ENCODE measurements at regions not wholly inside any gene's neighbourhood (a gene's known extent, or its start where the extent isn't known, plus 50 kb on each side); places are given as distances from the start of the nearest gene placed in this dataset.

- Histone ChIP-seq H2AFZ (ENCODE audit: low read length) (no peak overlapping the region), H3K79me2 (ENCODE audit: low read length) (no peaks in the 10 kb centered on the region), H4K20me1 (ENCODE audit: insufficient read depth, low read depth, low read length) (no peaks in the 10 kb centered on the region), H3K4me2 (ENCODE audit: low read depth, low read length, poor library complexity, severe bottlenecking) (no peak overlapping the region), H3K4me1 (ENCODE audit: low read length) (no peaks in the 10 kb centered on the region), H3K9me3 (ENCODE audit: low read length) (peaks cover 73% of the 10 kb centered on the region), H3K9me2 (replicated peaks; ENCODE audit: insufficient read depth, low read length) (no peaks in the 10 kb centered on the region), H3K4me3 (ENCODE audit: low read length) (no peak overlapping the region), H3K9ac (ENCODE audit: low read length) (no peak overlapping the region), H3K36me3 (ENCODE audit: insufficient read depth, low read length) (no peaks in the 10 kb centered on the region), H3K27me3 (ENCODE audit: low read length) (no peaks in the 10 kb centered on the region), H3K27ac (ENCODE audit: low read length) (no peak overlapping the region)
- no peak for DNase-seq
Observed at GRCh38 chr14:26395726-26396125, 202.1 kb downstream of the NOVA1 start.

DNA sequence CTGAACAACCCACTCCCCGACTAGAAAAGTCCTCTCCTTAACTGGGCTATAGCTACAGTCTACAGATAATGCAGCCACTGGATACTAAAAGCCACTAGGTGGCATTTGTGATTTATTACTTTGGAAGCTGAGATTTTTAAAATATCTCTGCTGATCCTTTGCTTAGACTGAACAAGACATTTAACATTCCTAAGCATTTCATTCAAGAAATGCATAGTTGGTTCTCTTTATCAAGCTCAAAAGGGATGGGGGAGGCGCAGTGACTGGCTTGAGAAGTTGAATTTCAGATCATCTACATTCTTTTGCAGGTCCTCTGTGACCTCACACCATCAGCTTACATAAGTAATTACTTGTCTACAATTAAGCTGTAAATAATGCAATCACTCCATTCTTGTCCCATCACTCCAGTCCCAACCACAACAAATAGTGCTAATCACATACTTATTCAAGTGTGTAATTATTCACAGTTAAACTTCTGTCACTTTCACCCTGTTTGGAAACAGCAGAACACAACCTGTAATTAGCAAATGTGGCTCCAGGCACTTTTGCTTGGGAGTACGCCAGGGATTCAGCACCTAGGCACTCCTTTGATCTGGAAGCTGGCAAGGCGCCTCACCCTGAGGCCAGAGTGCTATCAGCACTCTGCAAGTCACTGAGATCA, 203.6 kb downstream of the NOVA1 start:
- Histone ChIP-seq H3K4me3 (ENCODE audit: low read length) (no peak overlapping the region), H3K9ac (ENCODE audit: low read length) (no peak overlapping the region), H3K9me3 (ENCODE audit: low read length) (peaks cover 73% of the 10 kb centered on the region), H3K27me3 (ENCODE audit: low read length) (no peaks in the 10 kb centered on the region), H3K27ac (ENCODE audit: low read length) (no peak overlapping the region), H4K20me1 (ENCODE audit: insufficient read depth, low read depth, low read length) (no peaks in the 10 kb centered on the region), H3K4me2 (ENCODE audit: low read depth, low read length, poor library complexity, severe bottlenecking) (no peak overlapping the region), H3K79me2 (ENCODE audit: low read length) (no peaks in the 10 kb centered on the region), H3K36me3 (ENCODE audit: insufficient read depth, low read length) (no peaks in the 10 kb centered on the region), H3K4me1 (ENCODE audit: low read length) (no peaks in the 10 kb centered on the region), H3K9me2 (replicated peaks; ENCODE audit: insufficient read depth, low read length) (no peaks in the 10 kb centered on the region), H2AFZ (ENCODE audit: low read length) (no peak overlapping the region)
- peak; percentile 44 for DNase-seq

DNA sequence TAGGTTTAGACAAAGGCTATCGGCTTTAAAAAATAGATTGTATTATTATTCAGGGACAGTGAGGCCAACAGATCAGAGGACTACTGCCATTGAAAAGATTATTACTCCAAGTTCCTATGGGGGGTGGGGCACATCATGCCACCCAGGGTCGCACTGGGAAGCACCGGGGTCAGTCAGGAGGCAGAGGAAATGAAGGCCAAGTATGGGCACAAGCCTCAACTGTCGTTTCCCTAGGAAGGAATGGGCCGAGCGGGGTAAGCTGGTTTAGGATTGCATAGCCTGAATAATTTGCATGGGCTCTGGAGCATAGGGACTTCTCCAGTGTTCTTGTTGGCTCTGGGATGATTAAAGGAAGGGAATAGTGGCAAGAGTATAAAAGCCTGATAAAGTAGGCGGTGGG, 205.3 kb downstream of the NOVA1 start:
- no peaks in the 10 kb centered on the region for H3K4me1 ChIP-seq (ENCODE audit: low read length)
- H3K79me2 ChIP-seq (ENCODE audit: low read length): no peaks in the 10 kb centered on the region
- peaks cover 74% of the 10 kb centered on the region for H3K9me3 ChIP-seq (ENCODE audit: low read length)
- H3K36me3 ChIP-seq (ENCODE audit: insufficient read depth, low read length): no peaks in the 10 kb centered on the region
- no peak overlapping the region for H3K4me2 ChIP-seq (ENCODE audit: low read depth, low read length, poor library complexity, severe bottlenecking)
- no peak overlapping the region for H2AFZ ChIP-seq (ENCODE audit: low read length)
- H3K27ac ChIP-seq (ENCODE audit: low read length): no peak overlapping the region
- no peak overlapping the region for H3K9ac ChIP-seq (ENCODE audit: low read length)
- no peaks in the 10 kb centered on the region for H4K20me1 ChIP-seq (ENCODE audit: insufficient read depth, low read depth, low read length)
- H3K27me3 ChIP-seq (ENCODE audit: low read length): no peaks in the 10 kb centered on the region
- H3K4me3 ChIP-seq (ENCODE audit: low read length): no peak overlapping the region
- no peaks in the 10 kb centered on the region for H3K9me2 ChIP-seq (replicated peaks; ENCODE audit: insufficient read depth, low read length)
- no peak for DNase-seq

DNA sequence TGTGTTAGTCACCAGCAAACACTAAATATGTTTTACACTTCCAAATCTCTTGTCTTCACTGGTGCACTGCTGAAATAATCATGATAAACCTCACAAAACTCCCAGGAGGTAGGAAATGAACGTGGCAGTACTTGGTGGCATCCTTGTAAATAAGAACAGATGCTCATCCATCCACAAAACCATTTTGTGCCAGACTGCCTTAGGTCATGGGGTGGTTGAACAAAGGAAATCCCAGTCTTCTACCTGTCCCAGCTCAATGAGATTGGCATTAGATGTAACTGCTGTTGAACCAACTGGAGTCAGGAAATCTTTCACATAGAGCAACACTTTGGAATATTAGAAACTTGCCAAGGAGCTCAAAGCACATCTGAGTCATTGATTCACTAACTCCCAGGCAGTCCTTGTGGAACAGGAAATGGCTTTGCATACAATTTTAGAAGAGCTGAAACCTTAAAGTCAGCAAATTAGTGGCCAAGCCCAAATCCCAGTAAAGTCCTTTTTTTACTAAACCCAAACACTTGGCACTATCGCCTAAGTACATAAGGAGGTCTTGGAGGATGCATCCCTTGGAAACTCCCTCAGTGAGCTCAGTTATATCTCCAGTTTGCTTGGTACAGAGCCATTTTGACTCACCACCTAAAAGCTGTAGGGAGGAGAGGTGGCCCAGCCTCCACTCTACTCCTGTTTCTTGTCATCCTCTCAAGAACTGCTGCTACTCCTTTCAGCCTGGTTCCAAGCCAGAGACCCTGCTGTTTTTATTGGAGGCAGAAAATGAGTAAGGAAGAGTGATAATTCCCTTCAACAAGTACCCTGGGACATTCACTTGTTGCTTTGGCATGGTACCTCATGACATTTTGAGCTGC, 208.0 kb downstream of the NOVA1 start:
- Histone ChIP-seq H3K9ac (ENCODE audit: low read length) (no peak overlapping the region), H3K79me2 (ENCODE audit: low read length) (no peaks in the 10 kb centered on the region), H3K9me3 (ENCODE audit: low read length) (peaks cover 80% of the 10 kb centered on the region), H2AFZ (ENCODE audit: low read length) (no peak overlapping the region), H3K4me3 (ENCODE audit: low read length) (no peak overlapping the region), H3K4me1 (ENCODE audit: low read length) (no peaks in the 10 kb centered on the region), H3K36me3 (ENCODE audit: insufficient read depth, low read length) (no peaks in the 10 kb centered on the region), H3K9me2 (replicated peaks; ENCODE audit: insufficient read depth, low read length) (no peaks in the 10 kb centered on the region), H3K4me2 (ENCODE audit: low read depth, low read length, poor library complexity, severe bottlenecking) (no peak overlapping the region), H3K27ac (ENCODE audit: low read length) (no peak overlapping the region), H3K27me3 (ENCODE audit: low read length) (no peaks in the 10 kb centered on the region), H4K20me1 (ENCODE audit: insufficient read depth, low read depth, low read length) (no peaks in the 10 kb centered on the region)
- DNase-seq: no peak

GRCh38 chr14:26385310-26385709, 212.5 kb downstream of the NOVA1 start:
- Histone ChIP-seq H2AFZ (ENCODE audit: low read length) (no peak overlapping the region), H3K9ac (ENCODE audit: low read length) (no peak overlapping the region), H3K27me3 (ENCODE audit: low read length) (no peaks in the 10 kb centered on the region), H3K36me3 (ENCODE audit: insufficient read depth, low read length) (no peaks in the 10 kb centered on the region), H3K9me2 (replicated peaks; ENCODE audit: insufficient read depth, low read length) (no peaks in the 10 kb centered on the region), H3K4me1 (ENCODE audit: low read length) (no peaks in the 10 kb centered on the region), H4K20me1 (ENCODE audit: insufficient read depth, low read depth, low read length) (no peaks in the 10 kb centered on the region), H3K4me2 (ENCODE audit: low read depth, low read length, poor library complexity, severe bottlenecking) (no peak overlapping the region), H3K27ac (ENCODE audit: low read length) (no peak overlapping the region), H3K9me3 (ENCODE audit: low read length) (peaks cover 76% of the 10 kb centered on the region), H3K79me2 (ENCODE audit: low read length) (no peaks in the 10 kb centered on the region), H3K4me3 (ENCODE audit: low read length) (no peak overlapping the region)
- DNase-seq: no peak

GRCh38 chr14:26382901-26383685, 214.7 kb downstream of the NOVA1 start:
- no peaks in the 10 kb centered on the region for H3K4me1 ChIP-seq (ENCODE audit: low read length)

GRCh38 chr14:26381405-26381804, 216.4 kb downstream of the NOVA1 start:
- Histone ChIP-seq H3K4me2 (ENCODE audit: low read depth, low read length, poor library complexity, severe bottlenecking) (no peak overlapping the region), H3K79me2 (ENCODE audit: low read length) (no peaks in the 10 kb centered on the region), H3K4me3 (ENCODE audit: low read length) (no peak overlapping the region), H3K9me3 (ENCODE audit: low read length) (peaks cover 69% of the 10 kb centered on the region), H3K9ac (ENCODE audit: low read length) (no peak overlapping the region), H4K20me1 (ENCODE audit: insufficient read depth, low read depth, low read length) (no peaks in the 10 kb centered on the region), H2AFZ (ENCODE audit: low read length) (no peak overlapping the region), H3K4me1 (ENCODE audit: low read length) (no peaks in the 10 kb centered on the region), H3K27ac (ENCODE audit: low read length) (no peak overlapping the region), H3K27me3 (ENCODE audit: low read length) (no peaks in the 10 kb centered on the region), H3K36me3 (ENCODE audit: insufficient read depth, low read length) (no peaks in the 10 kb centered on the region), H3K9me2 (replicated peaks; ENCODE audit: insufficient read depth, low read length) (no peaks in the 10 kb centered on the region)
- DNase-seq: no peak

More at GRCh38 chr14:26382901-26383685, 214.7 kb downstream of the NOVA1 start:
- Histone ChIP-seq H3K9me3 (ENCODE audit: low read length) (peaks cover 74% of the 10 kb centered on the region), H3K36me3 (ENCODE audit: insufficient read depth, low read length) (no peaks in the 10 kb centered on the region), H3K79me2 (ENCODE audit: low read length) (no peaks in the 10 kb centered on the region), H3K9me2 (replicated peaks; ENCODE audit: insufficient read depth, low read length) (no peaks in the 10 kb centered on the region), H3K9ac (ENCODE audit: low read length) (no peak overlapping the region), H3K27ac (ENCODE audit: low read length) (no peak overlapping the region), H3K27me3 (ENCODE audit: low read length) (no peaks in the 10 kb centered on the region), H3K4me2 (ENCODE audit: low read depth, low read length, poor library complexity, severe bottlenecking) (no peak overlapping the region), H4K20me1 (ENCODE audit: insufficient read depth, low read depth, low read length) (no peaks in the 10 kb centered on the region), H3K4me3 (ENCODE audit: low read length) (no peak overlapping the region), H2AFZ (ENCODE audit: low read length) (no peak overlapping the region)
- DNase-seq: no peak

DNA sequence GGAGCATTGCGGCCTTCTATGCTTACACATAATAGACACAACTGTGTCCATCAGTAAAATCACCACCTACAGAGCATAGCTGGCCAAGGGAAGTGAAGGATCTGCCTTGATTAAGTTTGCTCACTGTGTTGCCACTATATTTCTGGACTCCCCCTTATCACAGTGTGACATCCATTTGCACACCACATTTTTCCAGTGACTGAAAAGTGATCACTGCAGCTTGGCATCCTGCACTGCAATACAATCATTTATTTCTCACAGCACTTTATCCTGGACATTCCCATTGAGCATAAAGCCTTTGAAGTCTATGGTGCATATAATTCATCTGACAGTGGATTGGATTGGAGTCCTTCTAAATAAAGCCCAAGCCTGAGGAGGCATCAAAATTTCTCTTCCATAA, 217.2 kb downstream of the NOVA1 start:
- no peak for DNase-seq
- Histone ChIP-seq H4K20me1 (ENCODE audit: insufficient read depth, low read depth, low read length) (no peaks in the 10 kb centered on the region), H2AFZ (ENCODE audit: low read length) (no peak overlapping the region), H3K36me3 (ENCODE audit: insufficient read depth, low read length) (no peaks in the 10 kb centered on the region), H3K79me2 (ENCODE audit: low read length) (no peaks in the 10 kb centered on the region), H3K4me3 (ENCODE audit: low read length) (no peak overlapping the region), H3K27ac (ENCODE audit: low read length) (no peak overlapping the region), H3K9ac (ENCODE audit: low read length) (no peak overlapping the region), H3K27me3 (ENCODE audit: low read length) (no peaks in the 10 kb centered on the region), H3K4me2 (ENCODE audit: low read depth, low read length, poor library complexity, severe bottlenecking) (no peak overlapping the region), H3K9me2 (replicated peaks; ENCODE audit: insufficient read depth, low read length) (no peaks in the 10 kb centered on the region), H3K9me3 (ENCODE audit: low read length) (peaks cover 73% of the 10 kb centered on the region), H3K4me1 (ENCODE audit: low read length) (no peaks in the 10 kb centered on the region)

All from Karpas-422 (cell line).